ENCODE measurements at regions not wholly inside any gene's neighbourhood (a gene's known extent, or its start where the extent isn't known, plus 50 kb on each side); places are given as distances from the start of the nearest gene placed in this dataset.
"Not testable (repeated sequence)": the region's sequence is repeated elsewhere in the genome, so short reads cannot be mapped to it uniquely, and the experiment has no call there.

- H3K27me3 Mint-ChIP-seq: peaks cover 56% of the 10 kb centered on the region
- H3K27ac Mint-ChIP-seq: peak overlapping the region in 1 of 2 donors; percentile 53
- ATAC-seq (no peak), DNase-seq (no peak)
- no peaks in the 10 kb centered on the region for H3K9me3 Mint-ChIP-seq
- H3K4me3 Mint-ChIP-seq: no peak overlapping the region
- H3K4me1 Mint-ChIP-seq: no peaks in the 10 kb centered on the region
Measured at GRCh38 chr17:6299275-6299674, 135.6 kb downstream of the AIPL1 start.

GRCh38 chr17:6297960-6298359 is 137.0 kb downstream of the AIPL1 start:
- peaks cover 43% of the 10 kb centered on the region for H3K27me3 Mint-ChIP-seq
- ATAC-seq (no peak), DNase-seq (no peak)
- no peaks in the 10 kb centered on the region for H3K4me1 Mint-ChIP-seq
- H3K27ac Mint-ChIP-seq: no peak overlapping the region
- H3K4me3 Mint-ChIP-seq: no peak overlapping the region
- H3K9me3 Mint-ChIP-seq: no peaks in the 10 kb centered on the region

DNA sequence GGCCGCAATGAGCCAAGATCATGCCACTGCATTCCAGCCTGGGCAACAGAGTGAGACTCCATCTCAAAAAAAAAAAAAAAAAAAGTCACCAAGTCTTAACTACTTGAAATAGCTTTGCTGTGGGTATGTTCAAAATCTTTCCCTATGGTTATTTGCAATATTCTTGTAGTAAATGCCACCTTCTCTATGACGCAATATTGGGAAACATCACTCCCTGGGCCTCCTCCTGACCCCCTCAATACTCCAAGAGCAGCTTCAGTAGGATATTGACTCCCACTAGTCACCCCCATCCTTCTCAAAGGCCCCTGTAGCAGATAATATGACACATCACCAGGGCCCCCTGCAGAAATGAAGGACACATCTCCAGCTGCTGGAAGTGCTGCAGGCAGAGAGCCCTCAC is 137.8 kb downstream of the AIPL1 start:
- Mint-ChIP-seq H3K4me1 (no peaks in the 10 kb centered on the region), H3K27ac (no peak overlapping the region), H3K4me3 (no peak overlapping the region), H3K9me3 (no peaks in the 10 kb centered on the region), H3K27me3 (peaks cover 40% of the 10 kb centered on the region)
- DNase-seq (no peak), ATAC-seq (no peak)

- Mint-ChIP-seq H3K9me3 (no peaks in the 10 kb centered on the region), H3K27ac (no peak overlapping the region), H3K4me1 (no peaks in the 10 kb centered on the region), H3K27me3 (peaks cover 20% of the 10 kb centered on the region), H3K4me3 (no peak overlapping the region)
- ATAC-seq: no peak
- DNase-seq: no peak
Measured at GRCh38 chr17:6290488-6291196, 144.3 kb downstream of the AIPL1 start.

GRCh38 chr17:6286233-6286632 is 148.7 kb downstream of the AIPL1 start:
- ATAC-seq: no peak
- DNase-seq: no peak
- Mint-ChIP-seq H3K27me3 (peaks cover 8% of the 10 kb centered on the region), H3K27ac (no peak overlapping the region), H3K4me1 (no peaks in the 10 kb centered on the region), H3K9me3 (no peaks in the 10 kb centered on the region), H3K4me3 (no peak overlapping the region)

- no peak for ATAC-seq
- peaks cover 14% of the 10 kb centered on the region for H3K27me3 Mint-ChIP-seq
- H3K9me3 Mint-ChIP-seq: no peaks in the 10 kb centered on the region
- no peak overlapping the region for H3K4me3 Mint-ChIP-seq
- H3K4me1 Mint-ChIP-seq: no peaks in the 10 kb centered on the region
- H3K27ac Mint-ChIP-seq: no peak overlapping the region
- no peak for DNase-seq
Measured at GRCh38 chr17:6285486-6285885, 149.4 kb downstream of the AIPL1 start.

GRCh38 chr17:6279659-6280058 is 155.3 kb downstream of the AIPL1 start:
- ATAC-seq (no peak), DNase-seq (peak in 1 of 2 donors; percentile 13)
- no peaks in the 10 kb centered on the region for H3K9me3 Mint-ChIP-seq
- no peaks in the 10 kb centered on the region for H3K4me1 Mint-ChIP-seq
- H3K27ac Mint-ChIP-seq: no peak overlapping the region
- no peak overlapping the region for H3K4me3 Mint-ChIP-seq
- peaks cover 17% of the 10 kb centered on the region for H3K27me3 Mint-ChIP-seq

DNA sequence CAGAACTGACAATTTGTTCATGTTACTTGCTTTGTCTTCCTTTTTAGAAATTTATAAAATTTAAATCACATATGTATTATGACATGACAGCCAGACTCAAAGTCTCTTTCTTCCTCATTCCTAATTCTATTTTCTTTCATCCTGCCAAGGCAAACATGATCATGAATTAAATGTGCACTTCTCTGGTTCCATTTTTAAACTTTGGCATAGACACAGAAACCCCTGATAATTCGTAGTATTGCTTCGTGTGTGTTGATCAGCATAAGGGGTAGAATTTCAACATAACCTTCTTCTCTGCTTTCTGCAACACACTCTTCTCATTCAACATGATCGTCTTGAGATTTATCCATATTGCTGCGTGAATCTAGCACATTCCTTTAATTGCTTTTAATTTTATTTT is 156.5 kb downstream of the AIPL1 start:
- H3K4me1 Mint-ChIP-seq: no peaks in the 10 kb centered on the region
- DNase-seq: no peak
- H3K9me3 Mint-ChIP-seq: no peaks in the 10 kb centered on the region
- H3K27me3 Mint-ChIP-seq: peaks cover 17% of the 10 kb centered on the region
- H3K27ac Mint-ChIP-seq: no peak overlapping the region
- ATAC-seq: no peak
- no peak overlapping the region for H3K4me3 Mint-ChIP-seq

DNA sequence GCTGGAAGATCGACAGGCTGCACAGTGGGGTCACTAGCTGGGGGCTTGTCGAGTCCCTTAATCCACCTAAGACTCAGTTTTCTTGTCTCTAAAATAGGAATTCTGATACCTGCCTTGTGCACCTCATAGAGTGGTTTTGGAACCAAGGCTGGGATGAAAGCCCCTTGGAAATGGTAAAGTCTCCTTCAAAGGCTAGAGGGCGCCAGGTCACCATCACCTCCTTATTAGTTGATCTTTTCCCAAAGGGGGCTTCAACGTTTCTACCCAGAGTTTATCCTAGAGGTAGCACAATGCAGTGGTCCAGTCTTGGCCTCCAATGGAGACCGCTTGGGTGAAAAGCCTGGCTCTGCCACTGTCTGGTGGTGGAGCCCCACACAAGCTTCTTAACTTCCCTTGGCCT is 158.2 kb downstream of the AIPL1 start:
- H3K4me1 Mint-ChIP-seq: no peaks in the 10 kb centered on the region
- peaks cover 17% of the 10 kb centered on the region for H3K27me3 Mint-ChIP-seq
- no peaks in the 10 kb centered on the region for H3K9me3 Mint-ChIP-seq
- H3K4me3 Mint-ChIP-seq: no peak overlapping the region
- no peak overlapping the region for H3K27ac Mint-ChIP-seq
- no peak for DNase-seq
- no peak for ATAC-seq

DNA sequence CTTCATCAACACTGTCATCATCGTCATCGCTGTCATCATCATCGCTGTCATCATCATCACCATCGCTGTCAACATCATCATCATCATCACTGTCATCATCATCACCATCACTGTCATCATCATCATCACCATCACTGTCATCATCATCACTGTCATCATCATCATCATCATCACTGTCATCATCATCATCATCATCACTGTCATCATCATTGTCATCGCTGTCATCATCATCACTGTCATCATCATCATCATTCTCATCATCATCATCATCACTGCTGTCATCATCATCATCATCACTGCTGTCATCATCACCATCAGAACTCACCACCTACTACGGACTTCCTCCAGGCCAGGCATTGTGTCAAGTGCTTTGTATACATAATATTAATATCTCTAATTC is 160.6 kb downstream of the AIPL1 start:
- H3K9me3 Mint-ChIP-seq: peaks cover 0 to 6% of the 10 kb centered on the region in 2 donors
- ATAC-seq (no peak), DNase-seq (no peak)
- no peaks in the 10 kb centered on the region for H3K4me1 Mint-ChIP-seq
- no peak overlapping the region for H3K4me3 Mint-ChIP-seq
- H3K27ac Mint-ChIP-seq: no peak overlapping the region
- peaks cover 9% of the 10 kb centered on the region for H3K27me3 Mint-ChIP-seq

GRCh38 chr17:6269478-6269877 is 165.4 kb downstream of the AIPL1 start:
- DNase-seq: peak in 1 of 2 donors; percentile 1
- ATAC-seq: no peak
- Mint-ChIP-seq H3K27me3 (no peaks in the 10 kb centered on the region), H3K9me3 (peaks cover 14 to 15% of the 10 kb centered on the region in 2 donors), H3K4me3 (no peak overlapping the region), H3K4me1 (no peaks in the 10 kb centered on the region), H3K27ac (no peak overlapping the region)

GRCh38 chr17:6261466-6261865 is 173.5 kb downstream of the AIPL1 start:
- DNase-seq: no peak
- peaks cover 8 to 13% of the 10 kb centered on the region in 2 donors for H3K9me3 Mint-ChIP-seq
- no peaks in the 10 kb centered on the region for H3K4me1 Mint-ChIP-seq
- H3K27ac Mint-ChIP-seq: no peak overlapping the region
- no peak for ATAC-seq
- peaks cover 54% of the 10 kb centered on the region for H3K27me3 Mint-ChIP-seq
- H3K4me3 Mint-ChIP-seq: no peak overlapping the region

DNA sequence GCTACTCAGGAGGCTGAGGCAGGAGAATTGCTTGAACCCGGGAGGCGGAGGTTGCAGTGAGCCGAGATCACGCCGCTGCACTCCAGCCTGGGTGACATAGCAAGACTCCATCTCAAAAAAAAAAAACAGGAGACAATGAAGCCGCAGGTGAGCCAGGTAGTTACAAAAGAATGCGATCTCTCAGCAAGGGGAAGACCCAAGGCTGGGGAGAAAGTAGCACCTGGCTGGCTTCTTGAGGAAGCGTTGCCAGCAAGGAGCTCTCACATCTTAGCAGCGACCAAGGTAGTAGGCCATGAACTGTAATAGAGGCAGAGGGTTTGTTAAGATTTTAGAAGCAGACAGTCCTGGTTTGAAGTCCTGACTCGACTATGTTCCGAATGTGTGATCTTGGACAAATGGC is 175.0 kb downstream of the AIPL1 start:
- H3K27ac Mint-ChIP-seq: no peak overlapping the region
- no peak for DNase-seq
- no peaks in the 10 kb centered on the region for H3K9me3 Mint-ChIP-seq
- no peak overlapping the region for H3K4me3 Mint-ChIP-seq
- ATAC-seq: no peak
- no peaks in the 10 kb centered on the region for H3K4me1 Mint-ChIP-seq
- H3K27me3 Mint-ChIP-seq: peaks cover 66% of the 10 kb centered on the region

- Mint-ChIP-seq H3K27ac (no peak overlapping the region), H3K4me1 (no peaks in the 10 kb centered on the region), H3K4me3 (no peak overlapping the region), H3K27me3 (peaks cover 68% of the 10 kb centered on the region), H3K9me3 (no peaks in the 10 kb centered on the region)
- ATAC-seq (no peak), DNase-seq (no peak)
Measured at GRCh38 chr17:6257336-6257735, 177.6 kb downstream of the AIPL1 start.

DNA sequence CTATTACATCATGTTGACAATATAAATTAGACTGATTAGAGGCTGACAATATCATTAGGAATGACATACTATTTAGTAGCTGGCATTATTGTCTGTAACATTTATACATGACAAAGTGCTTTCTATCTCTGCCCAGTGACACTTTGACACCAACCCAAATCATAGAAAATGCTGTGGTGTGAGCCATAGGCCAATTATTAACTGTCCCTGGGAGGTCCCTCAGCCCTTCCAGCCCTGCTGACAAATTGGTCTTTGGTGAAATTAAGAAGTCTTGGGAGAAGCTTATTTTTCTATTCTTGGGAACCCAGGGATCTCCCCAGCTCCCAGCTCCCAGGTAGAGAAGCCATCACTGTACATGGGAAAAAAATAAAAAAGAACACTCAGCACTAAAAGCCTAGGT is 179.6 kb downstream of the AIPL1 start:
- H3K4me1 Mint-ChIP-seq: no peaks in the 10 kb centered on the region
- DNase-seq (no peak), ATAC-seq (no peak)
- H3K4me3 Mint-ChIP-seq: no peak overlapping the region
- H3K27me3 Mint-ChIP-seq: peaks cover 54% of the 10 kb centered on the region
- no peak overlapping the region for H3K27ac Mint-ChIP-seq
- H3K9me3 Mint-ChIP-seq: no peaks in the 10 kb centered on the region

DNA sequence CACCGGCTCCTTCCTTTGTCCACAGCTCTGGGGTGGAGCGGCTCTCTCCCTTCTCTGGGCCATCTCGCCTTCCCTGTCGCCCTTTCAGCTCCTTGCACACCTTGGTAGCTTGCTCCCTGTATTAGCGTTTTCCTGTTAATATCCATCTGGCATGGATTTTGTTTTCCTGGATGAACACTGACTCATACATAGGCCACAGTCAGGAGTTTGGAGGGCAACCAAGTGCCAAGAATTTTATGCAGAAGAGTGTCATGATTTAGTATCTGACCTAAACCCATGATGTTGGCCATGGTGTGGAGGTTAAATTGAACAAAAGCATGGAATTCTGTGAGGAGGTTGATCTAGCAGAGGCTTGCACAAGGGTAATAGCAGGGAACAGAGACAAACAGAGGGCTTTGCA is 180.9 kb downstream of the AIPL1 start:
- H3K4me3 Mint-ChIP-seq: no peak overlapping the region
- H3K4me1 Mint-ChIP-seq: no peaks in the 10 kb centered on the region
- no peak overlapping the region for H3K27ac Mint-ChIP-seq
- DNase-seq (no peak), ATAC-seq (no peak)
- H3K9me3 Mint-ChIP-seq: no peaks in the 10 kb centered on the region
- H3K27me3 Mint-ChIP-seq: peaks cover 59% of the 10 kb centered on the region

- not testable (repeated sequence) for ATAC-seq, H3K9me3 Mint-ChIP-seq, H3K27ac Mint-ChIP-seq, DNase-seq, H3K4me1 Mint-ChIP-seq, H3K4me3 Mint-ChIP-seq
- H3K27me3 Mint-ChIP-seq: peaks cover 45% of the 10 kb centered on the region
Measured at GRCh38 chr17:6251640-6252039, 181.5 kb downstream of the WSCD1 start.
